ENCODE measurements at regions not wholly inside any gene's neighbourhood (a gene's known extent, or its start where the extent isn't known, plus 50 kb on each side); places are given as distances from the start of the nearest gene placed in this dataset.

DNA sequence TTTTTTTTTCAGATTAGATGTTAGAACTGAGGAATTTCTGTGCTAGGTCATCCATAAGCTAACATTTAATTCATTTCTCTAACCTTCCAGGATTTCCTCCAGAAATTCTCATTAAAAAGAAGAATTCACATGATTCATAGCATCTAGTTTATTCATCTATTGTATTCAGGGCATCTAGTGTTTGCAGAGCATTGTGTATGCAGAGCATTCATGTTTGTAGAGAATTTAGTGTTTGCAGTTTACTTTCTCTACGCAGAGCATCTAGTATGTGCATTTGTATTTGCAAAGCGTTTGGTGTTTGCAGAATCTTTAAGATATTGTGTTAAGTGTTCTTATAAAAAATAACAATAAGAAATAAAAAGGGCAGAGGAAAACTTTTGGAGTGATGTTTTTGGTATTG, 491.1 kb downstream of the MTRR start:
- intact Hi-C loops (cut with micrococcal nuclease), result no loop called here

DNA sequence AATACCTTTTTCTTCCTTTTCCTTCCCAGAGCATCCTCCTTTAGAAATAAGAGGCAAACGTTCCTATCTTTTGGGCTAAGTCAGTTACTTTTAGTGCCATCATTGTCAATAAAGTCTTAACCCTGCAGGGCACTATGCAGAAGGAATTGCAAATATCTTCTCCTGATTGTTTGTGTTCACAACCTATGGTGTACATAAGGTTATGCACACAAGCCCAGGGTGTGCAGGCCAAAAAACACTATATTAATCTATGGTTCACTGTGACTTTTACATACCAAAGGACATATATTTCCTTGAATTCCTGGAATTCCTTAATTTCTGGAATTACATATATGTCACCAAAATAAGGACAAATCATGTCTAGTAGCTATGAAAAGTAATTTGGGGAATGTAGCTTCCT, 493.5 kb downstream of the MTRR start:
- no peak for TF ChIP-seq CBX3 (IDR thresholded peaks at IDR 0.05; ENCODE audit: low read depth)
- TF ChIP-seq CEBPB (IDR thresholded peaks at IDR 0.05; ENCODE audit: low read depth), result no peak
- TF ChIP-seq EGR1 (IDR thresholded peaks at IDR 0.05; ENCODE audit: low read depth), result no peak
- TF ChIP-seq, protein P1, sequence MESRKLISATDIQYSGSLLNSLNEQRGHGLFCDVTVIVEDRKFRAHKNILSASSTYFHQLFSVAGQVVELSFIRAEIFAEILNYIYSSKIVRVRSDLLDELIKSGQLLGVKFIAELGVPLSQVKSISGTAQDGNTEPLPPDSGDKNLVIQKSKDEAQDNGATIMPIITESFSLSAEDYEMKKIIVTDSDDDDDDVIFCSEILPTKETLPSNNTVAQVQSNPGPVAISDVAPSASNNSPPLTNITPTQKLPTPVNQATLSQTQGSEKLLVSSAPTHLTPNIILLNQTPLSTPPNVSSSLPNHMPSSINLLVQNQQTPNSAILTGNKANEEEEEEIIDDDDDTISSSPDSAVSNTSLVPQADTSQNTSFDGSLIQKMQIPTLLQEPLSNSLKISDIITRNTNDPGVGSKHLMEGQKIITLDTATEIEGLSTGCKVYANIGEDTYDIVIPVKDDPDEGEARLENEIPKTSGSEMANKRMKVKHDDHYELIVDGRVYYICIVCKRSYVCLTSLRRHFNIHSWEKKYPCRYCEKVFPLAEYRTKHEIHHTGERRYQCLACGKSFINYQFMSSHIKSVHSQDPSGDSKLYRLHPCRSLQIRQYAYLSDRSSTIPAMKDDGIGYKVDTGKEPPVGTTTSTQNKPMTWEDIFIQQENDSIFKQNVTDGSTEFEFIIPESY (IDR thresholded peaks at IDR 0.05; ENCODE audit: extremely low read depth, insufficient replicate concordance, low read length), result no peak
- TF ChIP-seq EZH2 (IDR thresholded peaks at IDR 0.05), result no peak
- TF ChIP-seq, protein P2, sequence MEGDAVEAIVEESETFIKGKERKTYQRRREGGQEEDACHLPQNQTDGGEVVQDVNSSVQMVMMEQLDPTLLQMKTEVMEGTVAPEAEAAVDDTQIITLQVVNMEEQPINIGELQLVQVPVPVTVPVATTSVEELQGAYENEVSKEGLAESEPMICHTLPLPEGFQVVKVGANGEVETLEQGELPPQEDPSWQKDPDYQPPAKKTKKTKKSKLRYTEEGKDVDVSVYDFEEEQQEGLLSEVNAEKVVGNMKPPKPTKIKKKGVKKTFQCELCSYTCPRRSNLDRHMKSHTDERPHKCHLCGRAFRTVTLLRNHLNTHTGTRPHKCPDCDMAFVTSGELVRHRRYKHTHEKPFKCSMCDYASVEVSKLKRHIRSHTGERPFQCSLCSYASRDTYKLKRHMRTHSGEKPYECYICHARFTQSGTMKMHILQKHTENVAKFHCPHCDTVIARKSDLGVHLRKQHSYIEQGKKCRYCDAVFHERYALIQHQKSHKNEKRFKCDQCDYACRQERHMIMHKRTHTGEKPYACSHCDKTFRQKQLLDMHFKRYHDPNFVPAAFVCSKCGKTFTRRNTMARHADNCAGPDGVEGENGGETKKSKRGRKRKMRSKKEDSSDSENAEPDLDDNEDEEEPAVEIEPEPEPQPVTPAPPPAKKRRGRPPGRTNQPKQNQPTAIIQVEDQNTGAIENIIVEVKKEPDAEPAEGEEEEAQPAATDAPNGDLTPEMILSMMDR (IDR thresholded peaks at IDR 0.05 in 2 of 3, conservative IDR thresholded peaks at IDR 0.05 in 1 of 3; ENCODE audit: borderline replicate concordance in 1 of 3, insufficient read depth in 1 of 3, low read depth in 2 of 3, low read length in 2 of 3), result no peak
- no peak for TF ChIP-seq POLR2A (IDR thresholded peaks at IDR 0.05; ENCODE audit: borderline replicate concordance, extremely low read depth, insufficient read depth, insufficient read length)
- TF ChIP-seq EZH2phosphoT487 (IDR thresholded peaks at IDR 0.05; ENCODE audit: borderline replicate concordance), result no peak
- TF ChIP-seq YY1 (IDR thresholded peaks at IDR 0.05; ENCODE audit: extremely low read depth, insufficient replicate concordance, low read depth, low read length), result no peak
- no peak for TF ChIP-seq FOSL1 (IDR thresholded peaks at IDR 0.05; ENCODE audit: low read depth)
- TF ChIP-seq TCF7L2 (IDR thresholded peaks at IDR 0.05; ENCODE audit: borderline replicate concordance, extremely low read depth, insufficient read depth, insufficient read length), result no peak
- TF ChIP-seq ELF1 (IDR thresholded peaks at IDR 0.05; ENCODE audit: borderline replicate concordance, low read depth), result no peak
- TF ChIP-seq SP1 (IDR thresholded peaks at IDR 0.05; ENCODE audit: low read depth), result no peak
- no peak for TF ChIP-seq ZNF274 (IDR thresholded peaks at IDR 0.05; ENCODE audit: low read depth, low read length)
- TF ChIP-seq SRF (IDR thresholded peaks at IDR 0.05; ENCODE audit: low read depth), result no peak
- TF ChIP-seq POLR2AphosphoS5 (IDR thresholded peaks at IDR 0.05; ENCODE audit: low read depth, low read length), result no peak
- no peak for TF ChIP-seq ZFX (IDR thresholded peaks at IDR 0.05)
- H3K36me3 ChIP-seq (ENCODE audit: control insufficient read depth in 1 of 2, insufficient read depth in 2 of 2, low read length in 2 of 2), result no peaks in the 10 kb centered on the region
- H3K4me2 ChIP-seq (ENCODE audit: low read length), result no peak overlapping the region
- no peak overlapping the region for H2AFZ ChIP-seq (ENCODE audit: low read depth, low read length, poor library complexity, severe bottlenecking)
- no peaks in the 10 kb centered on the region for H3K79me2 ChIP-seq (ENCODE audit: insufficient read depth, low read length)
- ATAC-seq (no peak), DNase-seq (ENCODE audit: low read depth, low spot score) (no peak)
- no TSS peak for BruUV-seq (replicated peaks)
- H3K9me3 ChIP-seq (ENCODE audit: control insufficient read depth in 1 of 2, insufficient read depth in 1 of 2, low read depth in 1 of 2, low read length in 2 of 2), result peaks cover 6 to 15% of the 10 kb centered on the region in 2 experiments; a peak in 3 of 4 replicates
- H3K4me1 ChIP-seq (ENCODE audit: control insufficient read depth in 1 of 2, insufficient read depth in 2 of 2, low read length in 2 of 2), result no peaks in the 10 kb centered on the region
- intact Hi-C loops (cut with micrococcal nuclease), result no loop called here
- H4K20me1 ChIP-seq (ENCODE audit: insufficient read depth), result no peaks in the 10 kb centered on the region
- no peaks in the 10 kb centered on the region for H3K27me3 ChIP-seq (ENCODE audit: insufficient read depth, low read length)
- CTCF ChIA-PET, result no interaction called here
- POLR2A ChIA-PET, result no interaction called here
- no peak overlapping the region for H3K27ac ChIP-seq (ENCODE audit: low read depth, low read length)
- no peaks in the 10 kb centered on the region for H3K9me2 ChIP-seq (ENCODE audit: insufficient read depth)
- RAD21 ChIA-PET (ENCODE audit: low non-redundant PET in 1 of 2, low total read pairs in 2 of 2, uncharacterized antibody in 2 of 2, unreplicated experiment in 2 of 2), result no interaction called here
- H3K9ac ChIP-seq (ENCODE audit: low read length), result no peak overlapping the region
- no peak overlapping the region for H3K4me3 ChIP-seq (replicated peaks in 1 of 2; ENCODE audit: low read depth in 1 of 2, low read length in 2 of 2)

More for the DNA sequence above, 491.1 kb downstream of the MTRR start:
- Histone ChIP-seq H3K9me2 (ENCODE audit: insufficient read depth) (no peaks in the 10 kb centered on the region), H3K4me1 (ENCODE audit: control insufficient read depth in 1 of 2, insufficient read depth in 2 of 2, low read length in 2 of 2) (no peaks in the 10 kb centered on the region), H3K36me3 (ENCODE audit: control insufficient read depth in 1 of 2, insufficient read depth in 2 of 2, low read length in 2 of 2) (no peaks in the 10 kb centered on the region), H3K4me2 (ENCODE audit: low read length) (no peak overlapping the region), H3K79me2 (ENCODE audit: insufficient read depth, low read length) (no peaks in the 10 kb centered on the region), H4K20me1 (ENCODE audit: insufficient read depth) (no peaks in the 10 kb centered on the region), H3K27ac (ENCODE audit: low read depth, low read length) (no peak overlapping the region), H2AFZ (ENCODE audit: low read depth, low read length, poor library complexity, severe bottlenecking) (no peak overlapping the region), H3K9ac (ENCODE audit: low read length) (no peak overlapping the region), H3K9me3 (ENCODE audit: control insufficient read depth in 1 of 2, insufficient read depth in 1 of 2, low read depth in 1 of 2, low read length in 2 of 2) (peaks cover 9 to 20% of the 10 kb centered on the region in 2 experiments; a peak in 3 of 4 replicates), H3K27me3 (ENCODE audit: insufficient read depth, low read length) (no peaks in the 10 kb centered on the region), H3K4me3 (replicated peaks in 1 of 2; ENCODE audit: low read depth in 1 of 2, low read length in 2 of 2) (no peak overlapping the region)
- ChIA-PET RAD21 (ENCODE audit: low non-redundant PET in 1 of 2, low total read pairs in 2 of 2, uncharacterized antibody in 2 of 2, unreplicated experiment in 2 of 2) (no interaction called here), POLR2A (no interaction called here), CTCF (no interaction called here)
- no TSS peak for BruUV-seq (replicated peaks)
- no peak for TF ChIP-seq RAD21 (IDR thresholded peaks at IDR 0.05; ENCODE audit: low read depth)
- no peak for TF ChIP-seq EZH2 (IDR thresholded peaks at IDR 0.05)
- TF ChIP-seq POLR2AphosphoS5 (IDR thresholded peaks at IDR 0.05; ENCODE audit: low read depth, low read length), result no peak
- ATAC-seq (no peak), DNase-seq (ENCODE audit: low read depth, low spot score) (no peak)
